GM19468 (cell line): ENCODE measurements at regions not wholly inside any gene's neighbourhood (a gene's known extent, or its start where the extent isn't known, plus 50 kb on each side); places are given as distances from the start of the nearest gene placed in this dataset.

Experiments
- ATAC-seq: cut with Tn5 transposase; IDR thresholded peaks from one replicate; pipeline ENCODE4 v1.9.1; 2021; ENCODE audit warnings: mild to moderate bottlenecking, moderate library complexity, moderate number of reproducible peaks; ENCODE audit not compliant: unreplicated experiment; ENCODE audit errors: extremely low read depth

GRCh38 chr16:49084628-49085390, 196.8 kb downstream of the CBLN1 start:
- no peak for ATAC-seq

- ATAC-seq, result no peak
These were observed 200.1 kb downstream of the CBLN1 start for GRCh38 chr16:49081554-49081953.

- ATAC-seq, result no peak
These were observed 200.6 kb downstream of the CBLN1 start for GRCh38 chr16:49081086-49081485.

- no peak for ATAC-seq
These were observed 203.1 kb downstream of the CBLN1 start for GRCh38 chr16:49078571-49078970.

- no peak for ATAC-seq
These were observed 203.5 kb downstream of the CBLN1 start for GRCh38 chr16:49078104-49078503.

GRCh38 chr16:49075709-49076108, 205.9 kb downstream of the CBLN1 start:
- no peak for ATAC-seq

- ATAC-seq, result no peak
These were observed 213.4 kb downstream of the CBLN1 start for GRCh38 chr16:49068224-49068623.

- ATAC-seq, result no peak
These were observed 213.9 kb downstream of the CBLN1 start for GRCh38 chr16:49067776-49068175.

- no peak for ATAC-seq
These were observed 220.4 kb downstream of the CBLN1 start for GRCh38 chr16:49061137-49061714.

- ATAC-seq, result no peak
These were observed 220.9 kb downstream of the CBLN1 start for GRCh38 chr16:49060728-49061127.

GRCh38 chr16:49058382-49058781, 223.3 kb downstream of the CBLN1 start:
- no peak for ATAC-seq

GRCh38 chr16:49057936-49058335, 223.7 kb downstream of the CBLN1 start:
- no peak for ATAC-seq

GRCh38 chr16:49057391-49057790, 224.2 kb downstream of the CBLN1 start:
- ATAC-seq, result no peak

- ATAC-seq, result no peak
These were observed 225.1 kb downstream of the CBLN1 start for GRCh38 chr16:49056546-49056945.

- ATAC-seq, result no peak
These were observed 225.7 kb downstream of the CBLN1 start for GRCh38 chr16:49055824-49056545.

- ATAC-seq, result no peak
These were observed 226.3 kb downstream of the CBLN1 start for GRCh38 chr16:49055291-49055690.

GRCh38 chr16:49054606-49055005, 227.0 kb downstream of the CBLN1 start:
- ATAC-seq, result no peak

- no peak for ATAC-seq
These were observed 228.8 kb downstream of the CBLN1 start for GRCh38 chr16:49052846-49053245.

- ATAC-seq, result no peak
These were observed 230.1 kb downstream of the CBLN1 start for GRCh38 chr16:49051576-49051975.

- ATAC-seq, result no peak
These were observed 231.0 kb downstream of the CBLN1 start for GRCh38 chr16:49050607-49051006.

- ATAC-seq, result no peak
These were observed 232.0 kb downstream of the CBLN1 start for GRCh38 chr16:49049644-49050043.
